Aorta (tissue), 5 donors: ENCODE measurements at regions not wholly inside any gene's neighbourhood (a gene's known extent, or its start where the extent isn't known, plus 50 kb on each side); places are given as distances from the start of the nearest gene placed in this dataset.

Experiments
- ATAC-seq: fragments of 200-7000 bp; cut with Tn5 transposase; one replicate; pipeline ENCODE4 v1.9.1; 2022; ENCODE audit warnings: moderate library complexity; ENCODE audit not compliant: low FRiP score
- DNase-seq, 2 donors: peaks; one replicate each; pipeline ENCODE4 v3.0.0-alpha.2; 2020
- H3K27ac ChIP-seq, 2 donors: one replicate each; pipeline ENCODE4 v1.5.1; 2013; ENCODE audit warnings: low read length in 2 of 2, mild to moderate bottlenecking in 2 of 2, moderate library complexity in 2 of 2, control low read depth in 1 of 2, inconsistent platforms in 1 of 2, low read depth in 1 of 2
- H3K27me3 ChIP-seq, 2 donors: one replicate each; pipeline ENCODE4 v1.6.1; 2013; ENCODE audit warnings: control low read depth in 1 of 2, low read length in 1 of 2, mild to moderate bottlenecking in 1 of 2, moderate library complexity in 1 of 2; ENCODE audit not compliant: insufficient read depth in 2 of 2, control insufficient read depth in 1 of 2
- H3K36me3 ChIP-seq, 2 donors: one replicate each; pipeline ENCODE4 v1.6.1; 2013; ENCODE audit warnings: control low read depth in 1 of 2, low read length in 1 of 2, mild to moderate bottlenecking in 1 of 2; ENCODE audit not compliant: insufficient read depth in 2 of 2, control insufficient read depth in 1 of 2
- H3K4me1 ChIP-seq, 2 donors: one replicate each; pipeline ENCODE4 v1.6.1; 2013; ENCODE audit warnings: low read length in 2 of 2, control low read depth in 1 of 2, mild to moderate bottlenecking in 1 of 2, moderate library complexity in 1 of 2; ENCODE audit not compliant: insufficient read depth in 2 of 2, control insufficient read depth in 1 of 2
- H3K4me3 ChIP-seq, 2 donors: one replicate each; pipeline ENCODE4 v1.5.1; 2013; ENCODE audit warnings: low read length in 2 of 2, control low read depth in 1 of 2, mild to moderate bottlenecking in 1 of 2
- H3K9me3 ChIP-seq: one replicate; pipeline ENCODE4 v1.6.1; 2013; ENCODE audit warnings: mild to moderate bottlenecking, low read length; ENCODE audit not compliant: control insufficient read depth
- WGBS, 2 donors: extraction: QIAGEN DNeasy Blood & Tissue Kit; methylation state at CpG; one replicate each; pipeline ENCODE4 v1.1.7; 2013; 5-methylcytosine and 5-hydroxymethylcytosine counted together
- intact Hi-C, 2 donors: fragments of 100-400 bp; cut with DNase I; formaldehyde crosslinking; loops; one replicate each; pipeline versions ENCODE4 v1.14.2 to v1.15.0; 2022
- donor health status: healthy with polysubstance abuse.
- donor health status: Bipolar disorder and iron deficiency.
- donor health status: DM: no; HTN: no; CAD: no.
- donor health status: DM: no; HTN: no; CAD: no.
- donor health status: DM: yes; HTN: yes; CAD: no.

DNA sequence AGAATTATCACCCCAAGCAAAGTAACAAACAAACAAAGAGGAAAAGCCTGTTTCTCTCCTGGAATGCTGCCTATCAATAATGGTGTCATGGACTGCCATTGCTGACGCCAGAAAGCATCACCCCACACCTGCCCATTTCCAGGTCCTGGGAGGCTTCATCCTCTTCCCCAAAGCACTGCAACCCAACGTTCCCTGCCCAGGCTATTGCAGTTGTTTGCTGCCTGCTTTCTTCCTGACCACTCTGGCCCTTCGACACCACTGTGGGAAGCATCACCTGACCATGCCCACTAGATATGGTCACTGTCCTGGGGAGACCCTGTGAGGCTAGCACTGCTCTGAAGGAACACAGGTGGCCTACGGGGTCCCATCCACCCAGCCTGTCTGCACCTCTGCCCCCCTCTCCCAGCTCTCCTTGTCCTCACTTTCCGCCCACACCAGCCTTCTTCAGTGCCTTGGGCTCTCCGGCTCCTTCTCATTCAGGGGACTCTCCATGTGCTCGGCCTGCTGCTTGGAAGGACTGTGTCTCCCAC is 439.6 kb downstream of the GLRX3 start:
- ATAC-seq (no peak), DNase-seq (no peak)
- Histone ChIP-seq H3K4me1 (no peaks in the 10 kb centered on the region), H3K4me3 (no peak overlapping the region), H3K9me3 (no peaks in the 10 kb centered on the region), H3K36me3 (no peaks in the 10 kb centered on the region), H3K27ac (no peak overlapping the region), H3K27me3 (no peaks in the 10 kb centered on the region)
- WGBS, 2 donors, result 79 to 80% methylated on average over 7 of the region's 7 CpGs
- intact Hi-C loops, result no loop called here

DNA sequence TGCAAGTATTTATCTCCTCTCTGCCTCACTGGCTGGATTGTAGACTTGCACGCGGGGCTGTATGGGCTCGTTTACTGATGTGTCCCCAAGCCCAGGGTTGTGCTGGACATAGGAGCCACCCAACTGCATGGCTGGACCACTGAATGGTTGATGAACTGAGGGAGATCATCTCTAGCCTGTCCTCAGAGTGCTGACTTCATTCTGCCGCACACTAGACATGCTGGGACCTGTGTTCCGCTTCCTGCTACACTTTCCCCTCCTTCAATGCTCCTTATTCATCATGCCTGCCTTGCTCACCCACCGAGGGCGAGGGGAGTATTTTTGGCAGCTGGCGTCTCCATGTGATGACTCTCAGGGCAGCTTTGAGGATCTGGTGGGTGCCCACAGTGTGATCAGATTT is 440.2 kb downstream of the GLRX3 start:
- Histone ChIP-seq H3K4me1 (no peaks in the 10 kb centered on the region), H3K27ac (no peak overlapping the region), H3K36me3 (no peaks in the 10 kb centered on the region), H3K9me3 (no peaks in the 10 kb centered on the region), H3K27me3 (no peaks in the 10 kb centered on the region), H3K4me3 (no peak overlapping the region)
- 59 to 76% methylated on average over 8 of the region's 8 CpGs for WGBS, 2 donors
- intact Hi-C loops, result no loop called here
- ATAC-seq (no peak), DNase-seq (no peak)

DNA sequence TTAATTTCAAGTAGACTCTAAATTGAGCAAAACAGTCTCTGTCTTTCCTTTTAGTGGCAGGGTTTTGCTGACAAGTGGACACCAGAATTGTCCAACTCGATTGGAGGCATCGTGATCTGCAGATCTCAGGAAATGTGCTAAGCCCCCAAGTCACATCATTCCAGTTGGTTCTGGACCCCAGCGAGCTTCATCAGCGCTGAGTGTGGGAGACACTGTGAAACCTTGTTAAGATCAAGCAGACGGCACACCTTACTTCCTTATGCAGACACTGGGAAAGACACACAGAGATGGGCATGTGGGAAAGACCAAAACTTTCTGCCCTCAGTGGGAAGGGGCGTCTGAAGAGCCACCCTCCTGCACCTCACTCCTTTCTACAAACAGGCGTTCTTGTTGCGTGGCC is 440.8 kb downstream of the GLRX3 start:
- no peaks in the 10 kb centered on the region for H3K9me3 ChIP-seq
- no peak for ATAC-seq
- WGBS, 2 donors, result 85 to 88% methylated on average over 8 of the region's 8 CpGs

DNA sequence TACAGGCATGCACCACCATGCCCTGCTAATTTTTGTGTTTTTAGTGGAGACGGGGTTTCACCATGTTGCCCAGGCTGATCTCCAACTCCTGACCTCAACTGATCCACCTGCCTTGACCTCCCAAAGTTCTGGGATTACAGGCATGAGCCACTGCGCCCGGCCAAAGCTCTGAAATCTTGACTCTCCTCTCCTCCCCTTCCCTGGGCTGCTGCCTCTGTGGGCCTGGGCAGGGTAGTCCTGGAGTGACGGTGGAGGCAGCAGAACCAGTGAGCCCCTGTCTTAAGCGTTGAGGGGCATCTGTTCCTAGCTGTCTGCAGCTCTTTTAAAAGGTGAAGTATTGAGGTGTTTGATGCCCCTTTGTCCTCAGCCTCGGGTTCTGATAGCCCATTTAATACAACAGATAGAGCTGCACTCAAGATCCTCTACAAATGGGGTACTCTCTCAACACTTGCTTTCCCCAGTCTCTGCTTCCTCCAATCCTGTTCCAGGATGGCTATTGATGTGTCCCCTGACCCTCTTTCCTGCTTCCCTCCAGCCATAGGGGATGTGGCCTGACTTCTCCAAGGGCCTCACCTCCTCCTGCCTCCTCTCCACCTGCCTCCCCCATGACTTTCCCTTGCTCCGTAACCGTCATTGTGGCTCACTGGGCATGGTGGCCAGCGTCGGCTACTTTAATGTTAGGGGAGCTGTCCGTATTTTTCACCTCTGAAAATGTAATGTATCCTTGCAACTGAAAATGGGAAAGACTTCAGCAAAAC is 442.5 kb downstream of the GLRX3 start:
- 85 to 88% methylated on average over 11 of the region's 11 CpGs for WGBS, 2 donors
- no peaks in the 10 kb centered on the region for H3K27me3 ChIP-seq
- ATAC-seq (no peak), DNase-seq (no peak)
- no peaks in the 10 kb centered on the region for H3K36me3 ChIP-seq
- intact Hi-C loops, result no loop called here
- no peaks in the 10 kb centered on the region for H3K4me1 ChIP-seq
- no peak overlapping the region for H3K27ac ChIP-seq
- H3K4me3 ChIP-seq, result no peak overlapping the region
- no peaks in the 10 kb centered on the region for H3K9me3 ChIP-seq

More for the DNA sequence above, 440.8 kb downstream of the GLRX3 start:
- H3K27me3 ChIP-seq, result no peaks in the 10 kb centered on the region
- no peak overlapping the region for H3K27ac ChIP-seq
- H3K4me1 ChIP-seq, result no peaks in the 10 kb centered on the region
- no peak for DNase-seq
- H3K36me3 ChIP-seq, result no peaks in the 10 kb centered on the region
- intact Hi-C loops, result no loop called here
- H3K4me3 ChIP-seq, result no peak overlapping the region

DNA sequence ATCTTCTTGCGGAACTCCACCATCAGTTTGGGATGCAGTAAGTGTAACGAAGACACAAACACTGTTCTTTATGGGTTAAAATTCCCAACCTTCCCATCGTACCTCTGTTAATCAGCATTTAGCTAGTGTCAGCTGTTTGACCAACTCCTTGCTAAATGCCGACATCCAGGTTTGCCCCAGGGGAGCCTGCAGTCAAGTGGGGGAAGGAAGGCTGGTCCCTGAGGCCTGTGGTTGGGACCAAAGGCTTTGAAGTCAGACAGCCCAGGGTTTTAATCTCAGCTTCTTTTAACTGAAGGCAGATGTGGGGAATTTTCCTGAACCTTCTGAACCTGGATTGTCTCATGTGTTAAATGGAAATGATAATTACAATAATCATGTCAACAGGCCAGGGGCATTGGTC is 443.7 kb downstream of the GLRX3 start:
- Histone ChIP-seq H3K27me3 (no peaks in the 10 kb centered on the region), H3K36me3 (no peaks in the 10 kb centered on the region), H3K4me1 (no peaks in the 10 kb centered on the region), H3K4me3 (no peak overlapping the region), H3K9me3 (no peaks in the 10 kb centered on the region), H3K27ac (no peak overlapping the region)
- DNase-seq (no peak), ATAC-seq (no peak)
- intact Hi-C loops, result no loop called here
- WGBS, 2 donors, result 49 to 53% methylated on average over 4 of the region's 4 CpGs

DNA sequence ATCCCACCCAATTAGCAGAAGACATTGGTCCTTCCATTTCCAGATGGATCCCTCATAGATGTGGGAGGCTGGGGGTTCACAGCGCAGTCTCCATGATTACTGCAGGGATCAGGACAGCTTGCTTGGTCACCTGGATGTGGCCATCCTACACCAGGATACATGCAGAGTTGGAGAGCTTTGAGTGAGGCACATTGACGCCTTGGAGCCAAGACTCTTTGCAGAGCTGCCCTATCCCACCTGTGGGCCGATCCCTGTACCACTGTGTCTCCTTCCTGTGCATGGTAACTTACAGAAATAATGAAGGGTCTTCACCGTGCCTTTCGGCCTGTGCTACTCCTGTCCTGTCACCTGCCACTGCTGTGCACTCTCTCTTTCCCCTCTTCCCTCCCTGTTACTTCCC is 444.8 kb downstream of the GLRX3 start:
- Histone ChIP-seq H3K27ac (no peak overlapping the region), H3K4me3 (no peak overlapping the region), H3K36me3 (no peaks in the 10 kb centered on the region), H3K27me3 (no peaks in the 10 kb centered on the region), H3K4me1 (no peaks in the 10 kb centered on the region), H3K9me3 (no peaks in the 10 kb centered on the region)
- ATAC-seq (no peak), DNase-seq (no peak)
- 86 to 89% methylated on average over 5 of the region's 5 CpGs for WGBS, 2 donors
- intact Hi-C loops, result no loop called here

DNA sequence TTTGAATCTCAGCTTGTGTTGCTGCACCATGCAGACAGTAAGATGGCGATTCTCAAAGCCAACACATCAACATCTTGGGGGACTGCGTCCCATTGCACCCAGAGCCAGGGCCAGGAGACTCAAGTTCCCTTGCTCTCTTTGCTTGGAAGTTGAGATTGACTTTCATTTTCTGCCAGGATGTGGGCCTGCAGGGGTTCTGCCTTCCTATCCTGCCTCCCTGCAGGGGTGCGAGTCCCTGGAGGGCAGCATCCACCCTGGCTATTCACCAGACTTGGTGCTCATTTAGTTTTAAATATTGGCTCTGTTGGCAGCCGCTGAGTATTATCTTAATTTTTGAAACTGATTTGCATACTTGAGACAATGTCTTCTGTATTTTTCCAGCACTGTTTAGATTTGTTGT is 451.5 kb downstream of the GLRX3 start:
- peaks cover 1% of the 10 kb centered on the region for H3K9me3 ChIP-seq
- intact Hi-C loops, result no loop called here
- no peaks in the 10 kb centered on the region for H3K27me3 ChIP-seq
- ATAC-seq (no peak), DNase-seq (no peak)
- WGBS, 2 donors, result 71 to 79% methylated on average over 4 of the region's 4 CpGs
- no peaks in the 10 kb centered on the region for H3K4me1 ChIP-seq
- no peaks in the 10 kb centered on the region for H3K36me3 ChIP-seq
- H3K27ac ChIP-seq, result no peak overlapping the region
- no peak overlapping the region for H3K4me3 ChIP-seq

DNA sequence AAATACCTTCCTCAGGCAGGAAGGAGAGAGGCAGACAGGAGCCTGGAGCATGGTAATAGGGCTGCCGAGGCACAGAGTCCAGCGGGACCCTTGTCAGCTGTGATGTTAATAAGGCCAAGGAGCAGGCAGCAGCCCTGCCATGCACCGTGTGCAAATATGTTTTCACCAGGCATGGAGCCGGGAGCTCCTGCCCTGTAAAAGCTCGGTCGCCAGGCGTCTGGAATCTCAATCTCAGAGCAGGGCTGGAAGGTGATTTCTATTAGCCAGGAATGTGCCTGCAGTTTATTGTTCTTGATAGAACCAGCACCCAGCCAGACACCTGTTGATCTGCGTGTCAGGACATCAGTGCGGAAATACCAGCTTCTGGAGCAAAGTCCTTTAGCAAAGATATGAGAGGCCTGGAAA is 469.8 kb downstream of the GLRX3 start:
- ATAC-seq, result no peak
- H3K27me3 ChIP-seq, result no peaks in the 10 kb centered on the region
- H3K36me3 ChIP-seq, result no peaks in the 10 kb centered on the region
- WGBS, 2 donors, result 9 to 14% methylated on average over 9 of the region's 9 CpGs
- no peak overlapping the region for H3K27ac ChIP-seq
- H3K9me3 ChIP-seq, result peaks cover 3% of the 10 kb centered on the region
- DNase-seq, result no peak
- H3K4me1 ChIP-seq, result no peaks in the 10 kb centered on the region
- intact Hi-C loops, result no loop called here
- no peak overlapping the region for H3K4me3 ChIP-seq

DNA sequence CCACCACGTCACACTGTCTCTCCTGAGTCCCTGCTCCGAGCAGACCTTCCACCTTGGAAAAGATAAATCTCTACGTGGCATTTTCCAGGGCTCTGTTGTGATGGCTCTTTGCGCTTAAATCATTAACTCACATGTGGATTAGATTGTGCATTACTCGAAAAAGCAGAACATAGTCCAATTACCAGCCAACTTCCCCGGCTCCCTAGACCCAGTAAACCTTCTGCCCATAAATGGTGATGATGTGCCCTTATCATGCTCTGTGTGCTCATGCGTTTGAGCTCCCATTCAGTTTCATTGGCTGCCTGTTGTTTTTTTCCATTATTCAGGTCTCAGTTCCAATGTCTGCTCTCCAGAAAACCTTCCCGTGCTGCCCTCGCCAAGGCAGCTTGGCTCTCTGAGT is 471.2 kb downstream of the GLRX3 start:
- intact Hi-C loops, result no loop called here
- no peaks in the 10 kb centered on the region for H3K36me3 ChIP-seq
- DNase-seq (no peak), ATAC-seq (no peak)
- no peak overlapping the region for H3K4me3 ChIP-seq
- no peaks in the 10 kb centered on the region for H3K27me3 ChIP-seq
- H3K27ac ChIP-seq, result no peak overlapping the region
- no peaks in the 10 kb centered on the region for H3K4me1 ChIP-seq
- peaks cover 2% of the 10 kb centered on the region for H3K9me3 ChIP-seq
- WGBS, 2 donors, result 74 to 77% methylated on average over 9 of the region's 9 CpGs
